ENCODE measurements at regions not wholly inside any gene's neighbourhood (a gene's known extent, or its start where the extent isn't known, plus 50 kb on each side); places are given as distances from the start of the nearest gene placed in this dataset.
"Not testable (repeated sequence)": the region's sequence is repeated elsewhere in the genome, so short reads cannot be mapped to it uniquely, and the experiment has no call there.

DNA sequence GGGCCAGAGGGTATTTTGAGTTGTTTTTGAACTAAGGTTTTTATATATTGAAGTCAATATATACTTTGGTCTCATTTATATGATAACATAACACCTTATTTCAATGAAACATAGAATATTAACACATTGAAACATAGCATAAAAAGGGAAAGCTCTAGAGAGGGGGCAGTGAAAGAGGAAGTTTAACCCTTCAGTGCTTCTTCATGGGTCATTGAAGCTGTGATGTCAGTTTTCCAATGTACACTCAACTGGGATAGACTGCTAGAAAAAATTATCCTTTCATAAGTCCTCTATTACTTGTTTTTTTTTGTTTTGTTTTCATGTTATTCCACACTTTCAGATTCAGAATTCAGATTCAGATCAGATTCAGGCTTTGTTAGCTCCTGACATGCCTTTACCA is 442.7 kb downstream of the EPHA5 start:
- H3K36me3 Mint-ChIP-seq: no peaks in the 10 kb centered on the region
- POLR2A ChIA-PET: no interaction called here
- DNase-seq (ENCODE audit: low spot score) (no peak), ATAC-seq (no peak)
- no peaks in the 10 kb centered on the region for H3K4me1 Mint-ChIP-seq
- H3K27me3 Mint-ChIP-seq (ENCODE audit: low read depth): no peaks in the 10 kb centered on the region
- no peaks in the 10 kb centered on the region for H3K9me3 Mint-ChIP-seq
- no peak overlapping the region for H3K27ac Mint-ChIP-seq
- TF ChIP-seq TEAD1 (CRISPR knock-in tag; IDR thresholded peaks at IDR 0.05) (no peak), FOXP1 (CRISPR knock-in tag; IDR thresholded peaks at IDR 0.05; ENCODE audit: borderline replicate concordance) (no peak), KAT7 (CRISPR knock-in tag; IDR thresholded peaks at IDR 0.05; ENCODE audit: borderline replicate concordance) (no peak), ZNF317 (CRISPR knock-in tag; IDR thresholded peaks at IDR 0.05; ENCODE audit: borderline replicate concordance, low read depth) (no peak), ATF1 (CRISPR knock-in tag; IDR thresholded peaks at IDR 0.05) (no peak), ZBTB21 (CRISPR knock-in tag; IDR thresholded peaks at IDR 0.05; ENCODE audit: borderline replicate concordance) (no peak), ZNF121 (CRISPR knock-in tag; IDR thresholded peaks at IDR 0.05) (no peak), ZNF138 (CRISPR knock-in tag; conservative IDR thresholded peaks at IDR 0.05) (no peak), FOXK1 (CRISPR knock-in tag; IDR thresholded peaks at IDR 0.05) (no peak), ZNF263 (CRISPR knock-in tag; IDR thresholded peaks at IDR 0.05; ENCODE audit: low read depth) (no peak), JAZF1 (CRISPR knock-in tag; IDR thresholded peaks at IDR 0.05) (no peak)
- TF ChIP-seq, protein P1, sequence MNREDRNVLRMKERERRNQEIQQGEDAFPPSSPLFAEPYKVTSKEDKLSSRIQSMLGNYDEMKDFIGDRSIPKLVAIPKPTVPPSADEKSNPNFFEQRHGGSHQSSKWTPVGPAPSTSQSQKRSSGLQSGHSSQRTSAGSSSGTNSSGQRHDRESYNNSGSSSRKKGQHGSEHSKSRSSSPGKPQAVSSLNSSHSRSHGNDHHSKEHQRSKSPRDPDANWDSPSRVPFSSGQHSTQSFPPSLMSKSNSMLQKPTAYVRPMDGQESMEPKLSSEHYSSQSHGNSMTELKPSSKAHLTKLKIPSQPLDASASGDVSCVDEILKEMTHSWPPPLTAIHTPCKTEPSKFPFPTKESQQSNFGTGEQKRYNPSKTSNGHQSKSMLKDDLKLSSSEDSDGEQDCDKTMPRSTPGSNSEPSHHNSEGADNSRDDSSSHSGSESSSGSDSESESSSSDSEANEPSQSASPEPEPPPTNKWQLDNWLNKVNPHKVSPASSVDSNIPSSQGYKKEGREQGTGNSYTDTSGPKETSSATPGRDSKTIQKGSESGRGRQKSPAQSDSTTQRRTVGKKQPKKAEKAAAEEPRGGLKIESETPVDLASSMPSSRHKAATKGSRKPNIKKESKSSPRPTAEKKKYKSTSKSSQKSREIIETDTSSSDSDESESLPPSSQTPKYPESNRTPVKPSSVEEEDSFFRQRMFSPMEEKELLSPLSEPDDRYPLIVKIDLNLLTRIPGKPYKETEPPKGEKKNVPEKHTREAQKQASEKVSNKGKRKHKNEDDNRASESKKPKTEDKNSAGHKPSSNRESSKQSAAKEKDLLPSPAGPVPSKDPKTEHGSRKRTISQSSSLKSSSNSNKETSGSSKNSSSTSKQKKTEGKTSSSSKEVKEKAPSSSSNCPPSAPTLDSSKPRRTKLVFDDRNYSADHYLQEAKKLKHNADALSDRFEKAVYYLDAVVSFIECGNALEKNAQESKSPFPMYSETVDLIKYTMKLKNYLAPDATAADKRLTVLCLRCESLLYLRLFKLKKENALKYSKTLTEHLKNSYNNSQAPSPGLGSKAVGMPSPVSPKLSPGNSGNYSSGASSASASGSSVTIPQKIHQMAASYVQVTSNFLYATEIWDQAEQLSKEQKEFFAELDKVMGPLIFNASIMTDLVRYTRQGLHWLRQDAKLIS (CRISPR knock-in tag; IDR thresholded peaks at IDR 0.05; ENCODE audit: borderline replicate concordance): no peak
- TF ChIP-seq, protein P2, sequence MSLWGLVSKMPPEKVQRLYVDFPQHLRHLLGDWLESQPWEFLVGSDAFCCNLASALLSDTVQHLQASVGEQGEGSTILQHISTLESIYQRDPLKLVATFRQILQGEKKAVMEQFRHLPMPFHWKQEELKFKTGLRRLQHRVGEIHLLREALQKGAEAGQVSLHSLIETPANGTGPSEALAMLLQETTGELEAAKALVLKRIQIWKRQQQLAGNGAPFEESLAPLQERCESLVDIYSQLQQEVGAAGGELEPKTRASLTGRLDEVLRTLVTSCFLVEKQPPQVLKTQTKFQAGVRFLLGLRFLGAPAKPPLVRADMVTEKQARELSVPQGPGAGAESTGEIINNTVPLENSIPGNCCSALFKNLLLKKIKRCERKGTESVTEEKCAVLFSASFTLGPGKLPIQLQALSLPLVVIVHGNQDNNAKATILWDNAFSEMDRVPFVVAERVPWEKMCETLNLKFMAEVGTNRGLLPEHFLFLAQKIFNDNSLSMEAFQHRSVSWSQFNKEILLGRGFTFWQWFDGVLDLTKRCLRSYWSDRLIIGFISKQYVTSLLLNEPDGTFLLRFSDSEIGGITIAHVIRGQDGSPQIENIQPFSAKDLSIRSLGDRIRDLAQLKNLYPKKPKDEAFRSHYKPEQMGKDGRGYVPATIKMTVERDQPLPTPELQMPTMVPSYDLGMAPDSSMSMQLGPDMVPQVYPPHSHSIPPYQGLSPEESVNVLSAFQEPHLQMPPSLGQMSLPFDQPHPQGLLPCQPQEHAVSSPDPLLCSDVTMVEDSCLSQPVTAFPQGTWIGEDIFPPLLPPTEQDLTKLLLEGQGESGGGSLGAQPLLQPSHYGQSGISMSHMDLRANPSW (CRISPR knock-in tag; conservative IDR thresholded peaks at IDR 0.05; ENCODE audit: low read depth): no peak
- TF ChIP-seq, protein P3, sequence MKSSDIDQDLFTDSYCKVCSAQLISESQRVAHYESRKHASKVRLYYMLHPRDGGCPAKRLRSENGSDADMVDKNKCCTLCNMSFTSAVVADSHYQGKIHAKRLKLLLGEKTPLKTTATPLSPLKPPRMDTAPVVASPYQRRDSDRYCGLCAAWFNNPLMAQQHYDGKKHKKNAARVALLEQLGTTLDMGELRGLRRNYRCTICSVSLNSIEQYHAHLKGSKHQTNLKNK (CRISPR knock-in tag; IDR thresholded peaks at IDR 0.05): no peak
- TF ChIP-seq, protein P4, sequence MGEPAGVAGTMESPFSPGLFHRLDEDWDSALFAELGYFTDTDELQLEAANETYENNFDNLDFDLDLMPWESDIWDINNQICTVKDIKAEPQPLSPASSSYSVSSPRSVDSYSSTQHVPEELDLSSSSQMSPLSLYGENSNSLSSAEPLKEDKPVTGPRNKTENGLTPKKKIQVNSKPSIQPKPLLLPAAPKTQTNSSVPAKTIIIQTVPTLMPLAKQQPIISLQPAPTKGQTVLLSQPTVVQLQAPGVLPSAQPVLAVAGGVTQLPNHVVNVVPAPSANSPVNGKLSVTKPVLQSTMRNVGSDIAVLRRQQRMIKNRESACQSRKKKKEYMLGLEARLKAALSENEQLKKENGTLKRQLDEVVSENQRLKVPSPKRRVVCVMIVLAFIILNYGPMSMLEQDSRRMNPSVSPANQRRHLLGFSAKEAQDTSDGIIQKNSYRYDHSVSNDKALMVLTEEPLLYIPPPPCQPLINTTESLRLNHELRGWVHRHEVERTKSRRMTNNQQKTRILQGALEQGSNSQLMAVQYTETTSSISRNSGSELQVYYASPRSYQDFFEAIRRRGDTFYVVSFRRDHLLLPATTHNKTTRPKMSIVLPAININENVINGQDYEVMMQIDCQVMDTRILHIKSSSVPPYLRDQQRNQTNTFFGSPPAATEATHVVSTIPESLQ (CRISPR knock-in tag; IDR thresholded peaks at IDR 0.05): no peak
- no peak overlapping the region for H3K4me3 Mint-ChIP-seq
- CTCF ChIA-PET: no interaction called here

DNA sequence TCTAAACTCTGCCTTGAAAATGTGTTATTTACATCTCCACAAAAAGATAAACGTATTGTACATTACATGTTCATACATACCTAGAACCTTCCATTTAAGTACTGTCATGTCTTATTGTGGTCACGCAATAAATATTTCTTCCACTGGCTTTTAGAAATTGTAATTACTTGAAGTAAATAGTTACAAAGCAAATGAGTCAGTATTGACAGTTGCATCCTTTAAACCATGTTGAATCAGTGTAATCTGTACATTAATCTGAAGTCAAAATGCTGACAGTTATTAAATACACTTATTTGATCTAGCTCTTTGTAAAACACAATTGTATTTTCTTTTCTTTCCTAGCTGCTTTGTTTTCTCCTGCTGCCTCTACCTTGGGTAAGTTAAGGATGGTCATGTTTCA is 446.7 kb downstream of the EPHA5 start:
- POLR2A ChIA-PET: no interaction called here
- Mint-ChIP-seq H3K9me3 (no peaks in the 10 kb centered on the region), H3K4me1 (no peaks in the 10 kb centered on the region), H3K27ac (no peak overlapping the region), H3K36me3 (no peaks in the 10 kb centered on the region), H3K27me3 (ENCODE audit: low read depth) (no peaks in the 10 kb centered on the region), H3K4me3 (no peak overlapping the region)
- no peak for ATAC-seq
- no peak for TF ChIP-seq TEAD1 (CRISPR knock-in tag; IDR thresholded peaks at IDR 0.05)
- no peak for TF ChIP-seq SMAD3 (CRISPR knock-in tag; IDR thresholded peaks at IDR 0.05; ENCODE audit: borderline replicate concordance)
- no peak for DNase-seq (ENCODE audit: low spot score)
- CTCF ChIA-PET: no interaction called here

DNA sequence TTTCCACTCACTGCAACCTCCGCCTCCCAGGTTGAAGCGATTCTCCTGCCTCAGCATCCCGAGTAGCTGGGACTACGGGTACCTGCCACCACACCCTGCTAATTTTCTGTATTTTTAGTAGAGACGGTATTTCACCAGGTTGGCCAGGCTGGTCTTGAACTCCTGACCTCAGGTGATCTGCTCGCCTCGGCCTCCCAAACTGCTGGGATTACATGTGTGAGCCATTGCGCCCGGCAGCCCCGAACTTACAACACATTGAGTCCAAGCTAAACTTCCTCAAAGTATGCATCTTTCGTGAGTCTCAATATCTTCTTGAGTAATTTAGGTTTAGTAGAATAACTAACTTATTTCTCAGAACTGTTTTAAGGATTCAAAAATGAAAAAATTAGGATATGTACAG is 447.2 kb downstream of the EPHA5 start:
- DNase-seq (ENCODE audit: low spot score); H3K27ac Mint-ChIP-seq; H3K36me3 Mint-ChIP-seq; H3K4me3 Mint-ChIP-seq; POLR2A ChIA-PET; ATAC-seq; H3K4me1 Mint-ChIP-seq; CTCF ChIA-PET; H3K9me3 Mint-ChIP-seq; H3K27me3 Mint-ChIP-seq (ENCODE audit: low read depth): not testable (repeated sequence)
